ENCODE measurements at regions not wholly inside any gene's neighbourhood (a gene's known extent, or its start where the extent isn't known, plus 50 kb on each side); places are given as distances from the start of the nearest gene placed in this dataset.

DNA sequence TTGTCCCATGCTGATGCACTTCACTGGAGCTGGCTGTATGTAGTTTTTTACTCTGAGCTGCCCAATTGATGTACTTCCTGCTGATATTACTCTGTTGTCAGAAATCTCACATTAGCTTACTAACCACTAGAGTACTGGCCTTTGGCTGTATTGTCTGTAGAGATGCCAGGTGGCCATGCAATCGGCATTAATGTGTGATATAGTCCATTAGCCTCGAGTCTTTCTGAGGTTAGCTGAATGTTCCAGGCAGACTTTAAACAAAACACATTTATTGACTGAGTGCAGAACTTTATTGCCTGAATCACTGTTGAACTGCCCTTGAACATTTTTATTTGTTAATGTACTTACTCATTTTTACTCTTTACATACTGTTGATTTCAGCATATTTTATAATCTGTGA lies 335.2 kb downstream of the PCDH10 start:
- Histone ChIP-seq H3K27ac (ENCODE audit: low read length) (no peak overlapping the region), H3K9me2 (ENCODE audit: insufficient read depth, low read length) (no peaks in the 10 kb centered on the region), H3K79me2 (replicated peaks; ENCODE audit: insufficient read depth, low read length) (no peaks in the 10 kb centered on the region), H3K36me3 (ENCODE audit: insufficient read depth, low read length) (no peaks in the 10 kb centered on the region), H3K4me3 (ENCODE audit: low read length) (no peak overlapping the region), H3K9me3 (ENCODE audit: low read length) (no peaks in the 10 kb centered on the region), H3K4me2 (ENCODE audit: low read length) (no peak overlapping the region), H2AFZ (ENCODE audit: low read depth, low read length) (no peak overlapping the region), H3F3A (ENCODE audit: insufficient read depth, low read length, poor library complexity, severe bottlenecking) (no peaks in the 10 kb centered on the region), H3K9ac (ENCODE audit: low read length) (no peak overlapping the region), H4K20me1 (ENCODE audit: insufficient read depth) (no peaks in the 10 kb centered on the region), H3K27me3 (ENCODE audit: insufficient read depth, low read depth, low read length) (no peaks in the 10 kb centered on the region)
- TF ChIP-seq, protein P1, sequence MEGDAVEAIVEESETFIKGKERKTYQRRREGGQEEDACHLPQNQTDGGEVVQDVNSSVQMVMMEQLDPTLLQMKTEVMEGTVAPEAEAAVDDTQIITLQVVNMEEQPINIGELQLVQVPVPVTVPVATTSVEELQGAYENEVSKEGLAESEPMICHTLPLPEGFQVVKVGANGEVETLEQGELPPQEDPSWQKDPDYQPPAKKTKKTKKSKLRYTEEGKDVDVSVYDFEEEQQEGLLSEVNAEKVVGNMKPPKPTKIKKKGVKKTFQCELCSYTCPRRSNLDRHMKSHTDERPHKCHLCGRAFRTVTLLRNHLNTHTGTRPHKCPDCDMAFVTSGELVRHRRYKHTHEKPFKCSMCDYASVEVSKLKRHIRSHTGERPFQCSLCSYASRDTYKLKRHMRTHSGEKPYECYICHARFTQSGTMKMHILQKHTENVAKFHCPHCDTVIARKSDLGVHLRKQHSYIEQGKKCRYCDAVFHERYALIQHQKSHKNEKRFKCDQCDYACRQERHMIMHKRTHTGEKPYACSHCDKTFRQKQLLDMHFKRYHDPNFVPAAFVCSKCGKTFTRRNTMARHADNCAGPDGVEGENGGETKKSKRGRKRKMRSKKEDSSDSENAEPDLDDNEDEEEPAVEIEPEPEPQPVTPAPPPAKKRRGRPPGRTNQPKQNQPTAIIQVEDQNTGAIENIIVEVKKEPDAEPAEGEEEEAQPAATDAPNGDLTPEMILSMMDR (IDR thresholded peaks at IDR 0.05; ENCODE audit: poor library complexity, severe bottlenecking): no peak
- peak; percentile 29 for TF ChIP-seq POLR2AphosphoS5 (IDR thresholded peaks at IDR 0.05)

DNA sequence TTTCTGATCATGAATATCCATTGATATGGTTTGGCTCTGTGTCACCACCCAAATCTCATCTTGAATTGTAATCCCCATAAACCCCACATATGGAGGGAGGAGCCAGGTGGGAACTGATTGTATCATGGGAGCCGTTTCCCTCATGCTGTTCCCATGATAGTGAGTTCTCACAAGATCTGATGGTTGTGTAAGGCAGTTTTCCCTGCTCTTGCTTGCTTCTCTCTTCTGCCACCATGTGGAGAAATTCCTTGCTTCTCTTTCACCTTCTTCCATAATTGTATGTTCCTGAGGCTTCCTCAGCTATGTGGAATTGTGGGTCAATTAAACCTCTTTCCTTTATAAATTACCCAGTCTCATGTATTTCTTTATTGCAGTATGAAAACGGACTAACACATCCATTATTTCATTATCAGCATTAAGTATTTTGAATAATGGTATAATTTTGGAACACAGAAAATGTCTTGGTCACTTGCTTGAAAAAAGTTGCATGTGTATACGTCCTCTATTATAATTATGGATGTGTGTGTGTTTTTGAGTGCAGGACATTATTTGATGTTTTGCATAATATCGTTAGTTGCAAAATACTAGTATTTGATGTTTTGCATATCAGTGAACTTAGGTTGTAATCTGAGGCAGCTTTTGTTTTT lies 334.6 kb downstream of the PCDH10 start:
- H3K36me3 ChIP-seq (ENCODE audit: insufficient read depth, low read length): no peaks in the 10 kb centered on the region
- no peak overlapping the region for H3K4me2 ChIP-seq (ENCODE audit: low read length)
- H3K27me3 ChIP-seq (ENCODE audit: insufficient read depth, low read depth, low read length): no peaks in the 10 kb centered on the region
- H3K9ac ChIP-seq (ENCODE audit: low read length): no peak overlapping the region
- H2AFZ ChIP-seq (ENCODE audit: low read depth, low read length): no peak overlapping the region
- H3K27ac ChIP-seq (ENCODE audit: low read length): no peak overlapping the region
- TF ChIP-seq, protein P2, sequence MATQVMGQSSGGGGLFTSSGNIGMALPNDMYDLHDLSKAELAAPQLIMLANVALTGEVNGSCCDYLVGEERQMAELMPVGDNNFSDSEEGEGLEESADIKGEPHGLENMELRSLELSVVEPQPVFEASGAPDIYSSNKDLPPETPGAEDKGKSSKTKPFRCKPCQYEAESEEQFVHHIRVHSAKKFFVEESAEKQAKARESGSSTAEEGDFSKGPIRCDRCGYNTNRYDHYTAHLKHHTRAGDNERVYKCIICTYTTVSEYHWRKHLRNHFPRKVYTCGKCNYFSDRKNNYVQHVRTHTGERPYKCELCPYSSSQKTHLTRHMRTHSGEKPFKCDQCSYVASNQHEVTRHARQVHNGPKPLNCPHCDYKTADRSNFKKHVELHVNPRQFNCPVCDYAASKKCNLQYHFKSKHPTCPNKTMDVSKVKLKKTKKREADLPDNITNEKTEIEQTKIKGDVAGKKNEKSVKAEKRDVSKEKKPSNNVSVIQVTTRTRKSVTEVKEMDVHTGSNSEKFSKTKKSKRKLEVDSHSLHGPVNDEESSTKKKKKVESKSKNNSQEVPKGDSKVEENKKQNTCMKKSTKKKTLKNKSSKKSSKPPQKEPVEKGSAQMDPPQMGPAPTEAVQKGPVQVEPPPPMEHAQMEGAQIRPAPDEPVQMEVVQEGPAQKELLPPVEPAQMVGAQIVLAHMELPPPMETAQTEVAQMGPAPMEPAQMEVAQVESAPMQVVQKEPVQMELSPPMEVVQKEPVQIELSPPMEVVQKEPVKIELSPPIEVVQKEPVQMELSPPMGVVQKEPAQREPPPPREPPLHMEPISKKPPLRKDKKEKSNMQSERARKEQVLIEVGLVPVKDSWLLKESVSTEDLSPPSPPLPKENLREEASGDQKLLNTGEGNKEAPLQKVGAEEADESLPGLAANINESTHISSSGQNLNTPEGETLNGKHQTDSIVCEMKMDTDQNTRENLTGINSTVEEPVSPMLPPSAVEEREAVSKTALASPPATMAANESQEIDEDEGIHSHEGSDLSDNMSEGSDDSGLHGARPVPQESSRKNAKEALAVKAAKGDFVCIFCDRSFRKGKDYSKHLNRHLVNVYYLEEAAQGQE (IDR thresholded peaks at IDR 0.05; ENCODE audit: borderline replicate concordance): no peak
- TF ChIP-seq SMC3 (conservative IDR thresholded peaks at IDR 0.05; ENCODE audit: poor library complexity) (peak; percentile 24), POLR2AphosphoS5 (IDR thresholded peaks at IDR 0.05) (no peak), EP300 (conservative IDR thresholded peaks at IDR 0.05; ENCODE audit: poor library complexity, severe bottlenecking) (no peak), EZH2 (IDR thresholded peaks at IDR 0.05; ENCODE audit: borderline replicate concordance, insufficient read depth, low read length, poor library complexity, severe bottlenecking) (no peak), TAF1 (IDR thresholded peaks at IDR 0.05; ENCODE audit: low read depth) (no peak), RAD21 (conservative IDR thresholded peaks at IDR 0.05) (peak; percentile 22), MXI1 (conservative IDR thresholded peaks at IDR 0.05; ENCODE audit: poor library complexity, severe bottlenecking) (no peak)
- TF ChIP-seq, protein P1 (IDR thresholded peaks at IDR 0.05; ENCODE audit: poor library complexity, severe bottlenecking): peak; percentile 34
- no peaks in the 10 kb centered on the region for H3K9me2 ChIP-seq (ENCODE audit: insufficient read depth, low read length)
- H4K20me1 ChIP-seq (ENCODE audit: insufficient read depth): no peaks in the 10 kb centered on the region
- no peak overlapping the region for H3K4me3 ChIP-seq (ENCODE audit: low read length)
- no peaks in the 10 kb centered on the region for H3K79me2 ChIP-seq (replicated peaks; ENCODE audit: insufficient read depth, low read length)
- no peaks in the 10 kb centered on the region for H3K9me3 ChIP-seq (ENCODE audit: low read length)
- H3F3A ChIP-seq (ENCODE audit: insufficient read depth, low read length, poor library complexity, severe bottlenecking): no peaks in the 10 kb centered on the region

All from neural cell (in vitro differentiated cells).